GM19351 (cell line): ENCODE measurements at regions not wholly inside any gene's neighbourhood (a gene's known extent, or its start where the extent isn't known, plus 50 kb on each side); places are given as distances from the start of the nearest gene placed in this dataset.
A peak's percentile ranks its signal among the peaks of the same experiment; 100 is the strongest.

Experiments
- ATAC-seq: cut with Tn5 transposase; IDR thresholded peaks from one replicate; pipeline ENCODE4 v1.9.1; 2021; ENCODE audit warnings: mild to moderate bottlenecking, moderate library complexity; ENCODE audit not compliant: unreplicated experiment

- no peak for ATAC-seq
These were observed 74.8 kb upstream of the PACRGL start for GRCh38 chr4:20625426-20625825.

DNA sequence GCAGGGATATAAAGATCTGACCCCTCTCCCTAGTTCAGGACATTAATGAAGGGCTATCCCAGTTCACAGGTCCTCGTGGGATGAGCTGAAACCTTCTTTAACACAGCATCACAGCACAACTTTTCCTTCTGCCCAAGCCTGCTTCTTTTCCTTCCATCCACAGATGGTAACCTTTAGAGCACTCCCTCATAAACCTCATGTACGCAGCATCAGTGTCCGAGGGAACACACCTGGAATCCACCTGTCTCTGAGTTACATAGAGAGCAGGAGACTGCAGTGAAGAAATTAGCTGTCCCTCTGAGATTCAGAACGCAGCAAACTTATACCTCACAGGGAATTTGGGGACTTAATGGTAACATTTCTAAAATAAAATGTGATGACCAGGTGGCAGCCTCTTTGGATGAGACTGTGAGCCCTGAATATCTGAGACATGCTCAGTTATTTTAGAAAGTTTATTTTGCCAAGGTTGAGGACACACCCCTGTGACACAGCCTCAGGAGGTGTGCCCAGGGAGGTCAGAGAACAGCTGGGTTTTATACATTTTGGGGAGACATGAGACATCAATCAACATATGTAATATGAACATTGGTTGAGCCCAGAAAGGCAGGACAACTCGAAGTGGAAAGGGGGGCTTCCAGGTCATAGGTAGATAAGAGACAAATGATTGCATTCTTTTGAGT, 73.8 kb upstream of the PACRGL start:
- ATAC-seq: no peak

DNA sequence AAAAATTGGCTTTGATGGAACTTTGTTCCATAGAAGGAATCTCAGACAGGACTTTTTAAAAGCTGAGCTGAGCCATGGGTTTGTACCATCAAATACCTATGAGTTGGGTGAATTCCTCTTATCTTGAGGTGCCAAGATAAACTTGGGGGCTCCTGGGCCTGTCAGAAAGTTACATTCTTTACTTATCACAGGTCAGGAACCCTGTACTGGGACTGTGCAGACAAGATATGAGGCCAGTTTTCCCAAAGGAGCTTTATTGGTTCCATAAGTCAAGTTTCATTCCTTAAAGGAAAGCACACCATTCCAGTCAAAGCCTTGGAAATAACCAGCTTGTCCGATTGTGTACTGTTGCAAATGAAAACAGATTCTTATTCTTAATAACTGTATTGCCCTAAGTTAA, 72.4 kb upstream of the PACRGL start:
- ATAC-seq: no peak

DNA sequence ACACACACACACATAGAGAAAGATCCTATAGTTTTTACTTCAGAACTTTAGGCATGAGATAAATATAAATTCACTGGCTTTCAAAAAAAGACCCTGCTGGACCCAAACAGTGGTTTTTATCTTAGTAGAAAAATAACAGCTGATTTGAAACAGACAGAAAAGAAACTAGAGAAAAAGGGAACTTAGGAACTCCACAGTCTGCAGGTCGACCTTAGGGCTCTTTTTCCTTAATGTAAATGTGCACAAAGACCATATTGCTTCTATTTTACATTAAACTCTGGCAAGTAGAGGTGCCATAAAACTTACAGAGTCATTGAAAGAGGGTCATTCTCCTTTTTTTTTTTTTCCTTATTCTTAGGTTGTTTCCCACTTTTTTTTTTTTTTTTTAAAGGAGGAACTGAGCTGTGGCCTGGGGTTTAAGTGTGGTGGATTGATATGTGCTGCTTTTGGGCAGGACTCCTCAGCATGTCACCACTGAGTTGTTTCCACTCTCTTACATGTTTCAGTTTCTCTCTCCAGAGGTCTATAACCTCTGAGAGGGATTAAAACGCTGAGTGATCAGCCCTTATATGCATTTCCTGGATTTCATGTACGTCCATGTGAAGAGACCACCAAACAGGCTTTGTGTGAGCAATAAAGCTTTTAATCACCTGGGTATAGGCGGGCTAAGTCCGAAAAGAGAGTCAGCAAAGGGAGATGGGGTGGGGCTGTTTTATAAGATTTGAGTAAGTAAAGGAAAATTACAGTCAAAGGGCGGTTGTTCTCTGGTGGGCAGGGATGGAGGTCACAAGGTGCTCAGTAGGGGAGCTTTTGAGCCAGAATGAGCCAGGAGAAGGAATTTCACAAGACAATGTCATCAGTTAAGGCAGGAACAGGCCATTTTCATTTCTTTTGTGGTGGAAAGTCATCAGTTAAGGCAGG, 70.8 kb upstream of the PACRGL start:
- peak; percentile 79 for ATAC-seq

DNA sequence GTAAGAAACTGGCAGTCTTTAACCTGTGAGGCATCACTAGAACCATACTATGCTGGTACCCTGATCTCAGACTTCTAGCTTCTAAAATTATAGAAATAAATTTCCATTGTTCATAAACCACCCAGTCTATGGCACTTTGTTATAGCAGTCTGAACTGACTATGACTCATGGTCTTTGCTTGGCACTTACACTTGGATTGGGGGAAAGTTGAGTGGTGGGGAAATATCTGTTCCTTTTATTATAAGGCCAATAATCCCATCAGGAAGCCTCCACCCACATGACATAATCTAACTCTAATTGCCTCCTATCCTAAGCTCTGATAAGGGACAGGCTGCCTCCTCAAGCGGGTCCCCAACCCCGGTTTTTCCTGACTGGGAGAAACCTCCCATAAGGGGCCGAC, 61.4 kb upstream of the PACRGL start:
- ATAC-seq: no peak

- no peak for ATAC-seq
These were observed 60.9 kb upstream of the PACRGL start for GRCh38 chr4:20639346-20639745.

DNA sequence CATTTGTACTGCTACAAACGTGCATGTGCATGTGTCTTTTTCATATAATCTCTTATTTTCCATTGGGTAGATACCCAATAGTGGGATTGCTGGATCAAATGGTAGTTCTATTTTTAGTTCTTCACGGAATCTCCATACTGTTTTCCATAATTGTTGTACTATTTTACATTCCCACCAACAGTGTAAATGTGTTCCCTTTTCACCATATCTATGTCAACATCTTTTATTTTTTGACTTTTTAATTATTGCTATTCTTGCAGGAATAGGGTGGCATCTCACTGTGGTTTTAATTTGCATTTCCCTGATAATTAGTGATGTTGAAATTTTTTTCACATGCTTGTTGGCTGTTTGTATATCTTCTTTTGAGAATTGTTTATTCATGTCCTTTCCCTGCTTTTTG, 59.3 kb upstream of the PACRGL start:
- no peak for ATAC-seq

GRCh38 chr4:20641976-20642375, 58.3 kb upstream of the PACRGL start:
- ATAC-seq: no peak

DNA sequence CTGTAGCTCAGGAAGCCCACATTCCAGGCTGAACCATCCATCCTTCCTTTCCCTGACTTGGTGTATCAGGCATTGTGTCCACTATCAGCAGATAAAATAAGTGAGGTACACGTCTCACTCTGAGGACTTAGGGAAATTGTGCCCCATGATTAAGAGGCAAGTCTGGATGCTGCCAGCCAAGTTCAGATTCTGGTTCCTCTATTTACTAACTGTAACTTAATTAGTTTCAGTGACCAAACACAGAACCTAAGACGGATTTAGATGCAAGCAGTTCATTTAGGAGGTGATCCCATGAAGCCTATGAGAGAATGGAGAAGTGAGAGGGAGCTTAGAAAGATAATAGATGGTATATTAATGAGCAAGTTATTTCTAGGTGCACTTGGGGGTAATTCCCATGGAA, 56.6 kb upstream of the PACRGL start:
- no peak for ATAC-seq

DNA sequence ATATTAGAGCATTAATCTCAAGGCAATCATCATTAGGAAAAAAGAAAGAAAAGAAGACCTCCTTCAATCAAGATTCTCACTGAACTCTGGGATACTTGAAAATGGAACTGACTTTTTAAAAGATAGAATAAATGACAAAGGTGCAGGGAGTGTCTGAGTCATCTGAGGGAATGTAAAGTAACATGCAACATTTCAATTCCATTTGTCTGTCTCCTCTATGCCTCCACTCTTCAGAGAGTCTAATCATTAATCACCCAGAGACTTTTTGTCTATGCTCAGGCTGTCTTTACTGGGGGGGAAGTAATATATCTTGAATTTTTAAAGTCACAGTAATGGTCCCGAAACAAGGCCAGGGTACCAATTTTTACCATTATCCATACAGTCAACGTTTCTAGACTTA, 55.0 kb upstream of the PACRGL start:
- no peak for ATAC-seq

DNA sequence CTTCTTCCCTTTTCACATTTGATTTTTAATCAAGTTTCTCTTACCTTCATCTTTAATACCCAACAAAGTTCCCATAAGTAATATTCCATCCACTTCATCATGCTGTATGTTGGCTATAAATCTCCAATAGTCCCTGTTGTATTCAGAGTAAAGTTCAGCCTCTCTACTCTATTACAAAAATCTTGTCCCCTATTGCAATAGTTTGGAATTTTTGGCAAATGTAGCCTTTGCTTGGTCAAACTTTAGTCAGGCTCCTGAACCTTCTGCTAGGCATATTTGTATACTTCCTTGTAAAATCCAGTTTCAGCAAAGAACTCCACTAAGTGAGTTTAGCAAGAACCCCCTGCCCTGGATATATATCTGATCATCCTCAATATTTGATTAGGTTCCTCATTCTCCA, 54.0 kb upstream of the PACRGL start:
- ATAC-seq: no peak
